GM19324 (cell line): ENCODE measurements at regions not wholly inside any gene's neighbourhood (a gene's known extent, or its start where the extent isn't known, plus 50 kb on each side); places are given as distances from the start of the nearest gene placed in this dataset.

Source experiments
- ATAC-seq: cut with Tn5 transposase; IDR thresholded peaks from one replicate; pipeline ENCODE4 v1.9.1; 2021; ENCODE audit warnings: mild to moderate bottlenecking, moderate library complexity; ENCODE audit not compliant: unreplicated experiment, low FRiP score

GRCh38 chr10:21076381-21076780, 179.3 kb upstream of the NEBL start:
- no peak for ATAC-seq

GRCh38 chr10:21075880-21076279, 178.8 kb upstream of the NEBL start:
- ATAC-seq, result no peak

- ATAC-seq, result no peak
Measured at GRCh38 chr10:21071001-21071673, 174.0 kb upstream of the NEBL start.

- ATAC-seq, result no peak
Measured at GRCh38 chr10:21069929-21070700, 173.0 kb upstream of the NEBL start.

GRCh38 chr10:21069278-21069677, 172.2 kb upstream of the NEBL start:
- no peak for ATAC-seq

- ATAC-seq, result no peak
Measured at GRCh38 chr10:21068026-21068656, 171.0 kb upstream of the NEBL start.

- ATAC-seq, result no peak
Measured at GRCh38 chr10:21065621-21066248, 168.6 kb upstream of the NEBL start.

- no peak for ATAC-seq
Measured at GRCh38 chr10:21061982-21062381, 164.9 kb upstream of the NEBL start.

- ATAC-seq, result no peak
Measured at GRCh38 chr10:21061184-21061583, 164.1 kb upstream of the NEBL start.

- ATAC-seq, result no peak
Measured at GRCh38 chr10:21060626-21061025, 163.5 kb upstream of the NEBL start.

GRCh38 chr10:21057989-21058388, 160.9 kb upstream of the NEBL start:
- no peak for ATAC-seq

GRCh38 chr10:21057436-21057835, 160.3 kb upstream of the NEBL start:
- ATAC-seq, result no peak

- ATAC-seq, result no peak
Measured at GRCh38 chr10:21056461-21056860, 159.3 kb upstream of the NEBL start.

- ATAC-seq, result no peak
Measured at GRCh38 chr10:21055339-21056135, 158.4 kb upstream of the NEBL start.

GRCh38 chr10:21053953-21054690, 157.0 kb upstream of the NEBL start:
- no peak for ATAC-seq

- ATAC-seq, result no peak
Measured at GRCh38 chr10:21052709-21053104, 155.6 kb upstream of the NEBL start.

- no peak for ATAC-seq
Measured at GRCh38 chr10:21052072-21052708, 155.1 kb upstream of the NEBL start.

- no peak for ATAC-seq
Measured at GRCh38 chr10:21049482-21049881, 152.4 kb upstream of the NEBL start.

GRCh38 chr10:21048068-21048467, 151.0 kb upstream of the NEBL start:
- no peak for ATAC-seq
